Gastrocnemius medialis (tissue), 4 donors: ENCODE measurements at regions not wholly inside any gene's neighbourhood (a gene's known extent, or its start where the extent isn't known, plus 50 kb on each side); places are given as distances from the start of the nearest gene placed in this dataset.

Source experiments
- CTCF ChIP-seq, 5 experiments: fragments of 450-650 bp in 3 of 5; fragments of 200-600 bp in 2 of 5; sonication (generic) in 2 of 5; IDR thresholded peaks in 4 of 5; conservative IDR thresholded peaks in 1 of 5; 1 replicate in 4 of 5; 2 replicates in 1 of 5; pipeline ENCODE4 v1.5.1; 2016 to 2019; ENCODE audit warnings: antibody characterized with exemption in 5 of 5, mild to moderate bottlenecking in 3 of 5, moderate library complexity in 3 of 5
- POLR2A ChIP-seq, 2 donors: fragments of 450-650 bp; IDR thresholded peaks; one replicate each; pipeline ENCODE4 v1.6.1; 2017; ENCODE audit warnings: antibody characterized with exemption in 2 of 2, mild to moderate bottlenecking in 2 of 2, moderate library complexity in 2 of 2

DNA sequence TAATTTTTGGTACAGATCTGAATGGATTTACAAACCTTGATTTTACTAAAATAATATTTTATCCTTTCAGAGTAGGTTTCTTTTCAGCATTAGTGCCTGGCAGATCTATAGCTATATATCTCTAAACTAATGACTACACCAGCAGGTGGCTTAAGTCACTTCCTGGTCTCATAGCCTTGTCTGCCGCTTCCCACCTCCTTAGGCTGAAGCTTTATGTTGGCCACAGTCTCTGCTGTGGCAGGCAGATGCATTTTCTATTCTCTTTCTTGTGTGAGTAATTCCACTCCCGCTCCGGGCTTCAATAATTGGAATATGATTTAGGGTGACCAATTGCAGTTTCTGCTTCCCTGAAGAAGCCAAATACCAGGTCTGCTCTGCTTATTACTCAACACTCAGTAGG is 226.8 kb upstream of the HS3ST5 start:
- TF ChIP-seq CTCF (IDR thresholded peaks at IDR 0.05 in 4 of 5, conservative IDR thresholded peaks at IDR 0.05 in 1 of 5), result no peak
- no peak for TF ChIP-seq POLR2A (IDR thresholded peaks at IDR 0.05)
